ENCODE measurements at regions not wholly inside any gene's neighbourhood (a gene's known extent, or its start where the extent isn't known, plus 50 kb on each side); places are given as distances from the start of the nearest gene placed in this dataset.

DNA sequence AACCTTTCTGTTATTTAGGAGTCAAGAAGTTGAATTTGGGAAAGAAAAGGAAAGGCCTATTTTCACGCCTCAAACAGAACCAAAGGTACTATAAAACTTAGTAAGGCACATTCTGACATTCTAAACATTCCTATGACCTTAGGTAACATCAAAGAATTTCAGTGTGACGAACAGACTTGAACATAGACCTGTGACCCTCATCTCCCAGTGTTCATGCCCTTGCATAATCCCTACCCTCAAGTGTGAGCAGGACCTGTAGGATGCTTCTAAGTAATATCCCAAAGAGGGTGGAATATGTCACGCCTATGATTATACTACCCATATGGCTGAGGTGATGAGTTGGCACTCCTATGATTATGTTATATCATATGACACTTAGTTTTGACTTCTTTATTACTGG is 540.9 kb downstream of the KIF4B start:
- Histone ChIP-seq H3K4me2 (ENCODE audit: low read depth, low read length) (no peak overlapping the region), H3K9ac (ENCODE audit: low read length) (no peak overlapping the region), H4K20me1 (ENCODE audit: insufficient read depth, low read length) (no peaks in the 10 kb centered on the region), H3K4me3 (ENCODE audit: low read length) (no peak overlapping the region), H3K9me3 (replicated peaks; ENCODE audit: insufficient read depth, low read length) (no peaks in the 10 kb centered on the region), H3F3A (ENCODE audit: insufficient read depth, low read length) (no peaks in the 10 kb centered on the region), H2AFZ (ENCODE audit: low read length) (no peak overlapping the region), H3K4me1 (ENCODE audit: low read length) (no peaks in the 10 kb centered on the region), H3K27ac (ENCODE audit: low read length) (no peak overlapping the region), H3K36me3 (replicated peaks; ENCODE audit: insufficient read depth, low read length) (no peaks in the 10 kb centered on the region), H3K79me2 (ENCODE audit: low read length) (no peaks in the 10 kb centered on the region), H3K27me3 (replicated peaks; ENCODE audit: insufficient read depth, low read length) (no peaks in the 10 kb centered on the region), H3K9me2 (replicated peaks; ENCODE audit: insufficient read depth, low read length) (no peaks in the 10 kb centered on the region)
- no peak for DNase-seq
- no peak for TF ChIP-seq EZH2 (optimal IDR thresholded peaks at IDR 0.05; ENCODE audit: low read depth, low read length)
- TF ChIP-seq EZH2phosphoT487 (IDR thresholded peaks at IDR 0.05; ENCODE audit: low read length) = no peak
- TF ChIP-seq, protein P1, sequence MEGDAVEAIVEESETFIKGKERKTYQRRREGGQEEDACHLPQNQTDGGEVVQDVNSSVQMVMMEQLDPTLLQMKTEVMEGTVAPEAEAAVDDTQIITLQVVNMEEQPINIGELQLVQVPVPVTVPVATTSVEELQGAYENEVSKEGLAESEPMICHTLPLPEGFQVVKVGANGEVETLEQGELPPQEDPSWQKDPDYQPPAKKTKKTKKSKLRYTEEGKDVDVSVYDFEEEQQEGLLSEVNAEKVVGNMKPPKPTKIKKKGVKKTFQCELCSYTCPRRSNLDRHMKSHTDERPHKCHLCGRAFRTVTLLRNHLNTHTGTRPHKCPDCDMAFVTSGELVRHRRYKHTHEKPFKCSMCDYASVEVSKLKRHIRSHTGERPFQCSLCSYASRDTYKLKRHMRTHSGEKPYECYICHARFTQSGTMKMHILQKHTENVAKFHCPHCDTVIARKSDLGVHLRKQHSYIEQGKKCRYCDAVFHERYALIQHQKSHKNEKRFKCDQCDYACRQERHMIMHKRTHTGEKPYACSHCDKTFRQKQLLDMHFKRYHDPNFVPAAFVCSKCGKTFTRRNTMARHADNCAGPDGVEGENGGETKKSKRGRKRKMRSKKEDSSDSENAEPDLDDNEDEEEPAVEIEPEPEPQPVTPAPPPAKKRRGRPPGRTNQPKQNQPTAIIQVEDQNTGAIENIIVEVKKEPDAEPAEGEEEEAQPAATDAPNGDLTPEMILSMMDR (IDR thresholded peaks at IDR 0.05; ENCODE audit: low read length) = no peak

- Histone ChIP-seq H4K20me1 (ENCODE audit: insufficient read depth, low read length) (no peaks in the 10 kb centered on the region), H3K79me2 (ENCODE audit: low read length) (no peaks in the 10 kb centered on the region), H3K4me3 (ENCODE audit: low read length) (no peak overlapping the region), H3F3A (ENCODE audit: insufficient read depth, low read length) (no peaks in the 10 kb centered on the region), H3K9me3 (replicated peaks; ENCODE audit: insufficient read depth, low read length) (no peaks in the 10 kb centered on the region), H3K4me2 (ENCODE audit: low read depth, low read length) (no peak overlapping the region), H3K9ac (ENCODE audit: low read length) (no peak overlapping the region), H3K4me1 (ENCODE audit: low read length) (no peaks in the 10 kb centered on the region), H3K27me3 (replicated peaks; ENCODE audit: insufficient read depth, low read length) (no peaks in the 10 kb centered on the region), H3K27ac (ENCODE audit: low read length) (no peak overlapping the region), H3K9me2 (replicated peaks; ENCODE audit: insufficient read depth, low read length) (no peaks in the 10 kb centered on the region), H2AFZ (ENCODE audit: low read length) (no peak overlapping the region), H3K36me3 (replicated peaks; ENCODE audit: insufficient read depth, low read length) (no peaks in the 10 kb centered on the region)
- no peak for DNase-seq
- no peak for TF ChIP-seq EZH2phosphoT487 (IDR thresholded peaks at IDR 0.05; ENCODE audit: low read length)
- TF ChIP-seq EZH2 (optimal IDR thresholded peaks at IDR 0.05; ENCODE audit: low read depth, low read length) = no peak
- TF ChIP-seq, protein P1 (IDR thresholded peaks at IDR 0.05; ENCODE audit: low read length) = no peak
Measured at GRCh38 chr5:155556222-155556621, 542.7 kb downstream of the KIF4B start.

GRCh38 chr5:155556700-155557099 is 543.1 kb downstream of the KIF4B start:
- Histone ChIP-seq H3K27ac (ENCODE audit: low read length) (no peak overlapping the region), H3K9ac (ENCODE audit: low read length) (no peak overlapping the region), H3K79me2 (ENCODE audit: low read length) (no peaks in the 10 kb centered on the region), H3K9me2 (replicated peaks; ENCODE audit: insufficient read depth, low read length) (no peaks in the 10 kb centered on the region), H3F3A (ENCODE audit: insufficient read depth, low read length) (no peaks in the 10 kb centered on the region), H3K4me1 (ENCODE audit: low read length) (no peaks in the 10 kb centered on the region), H3K4me3 (ENCODE audit: low read length) (no peak overlapping the region), H3K27me3 (replicated peaks; ENCODE audit: insufficient read depth, low read length) (no peaks in the 10 kb centered on the region), H3K9me3 (replicated peaks; ENCODE audit: insufficient read depth, low read length) (no peaks in the 10 kb centered on the region), H2AFZ (ENCODE audit: low read length) (no peak overlapping the region), H3K36me3 (replicated peaks; ENCODE audit: insufficient read depth, low read length) (no peaks in the 10 kb centered on the region), H4K20me1 (ENCODE audit: insufficient read depth, low read length) (no peaks in the 10 kb centered on the region), H3K4me2 (ENCODE audit: low read depth, low read length) (no peak overlapping the region)
- no peak for TF ChIP-seq EZH2phosphoT487 (IDR thresholded peaks at IDR 0.05; ENCODE audit: low read length)
- no peak for TF ChIP-seq EZH2 (optimal IDR thresholded peaks at IDR 0.05; ENCODE audit: low read depth, low read length)
- TF ChIP-seq, protein P1 (IDR thresholded peaks at IDR 0.05; ENCODE audit: low read length) = no peak
- DNase-seq = no peak

Measured in MM.1S (cell line).